Glutamatergic neuron (in vitro differentiated cells): ENCODE measurements at regions not wholly inside any gene's neighbourhood (a gene's known extent, or its start where the extent isn't known, plus 50 kb on each side); places are given as distances from the start of the nearest gene placed in this dataset.
A peak's percentile ranks its signal among the peaks of the same experiment; 100 is the strongest.

ENCODE experiments used
- DNase-seq: peaks from one replicate; pipeline ENCODE4 v3.0.0; 2022
- H3K27ac Mint-ChIP-seq: one replicate; pipeline ENCODE4 v1.8.0; 2020; ENCODE audit warnings: mild to moderate bottlenecking, mixed read lengths, inconsistent platforms; ENCODE audit not compliant: unreplicated experiment
- H3K27me3 Mint-ChIP-seq: one replicate; pipeline ENCODE4 v1.8.0; 2020; ENCODE audit warnings: mild to moderate bottlenecking, moderate library complexity, mixed read lengths, inconsistent platforms; ENCODE audit not compliant: unreplicated experiment
- H3K36me3 Mint-ChIP-seq: one replicate; pipeline ENCODE4 v1.8.0; 2020; ENCODE audit warnings: mild to moderate bottlenecking, mixed read lengths, inconsistent platforms; ENCODE audit not compliant: unreplicated experiment
- H3K4me1 Mint-ChIP-seq: one replicate; pipeline ENCODE4 v1.8.0; 2020; ENCODE audit warnings: mild to moderate bottlenecking, low read depth, mixed read lengths, inconsistent platforms; ENCODE audit not compliant: unreplicated experiment
- H3K4me3 Mint-ChIP-seq: one replicate; pipeline ENCODE4 v1.8.0; 2020; ENCODE audit warnings: mild to moderate bottlenecking, mixed read lengths, inconsistent platforms; ENCODE audit not compliant: unreplicated experiment
- H3K9me3 Mint-ChIP-seq: one replicate; pipeline ENCODE4 v1.8.0; 2020; ENCODE audit warnings: mild to moderate bottlenecking, moderate library complexity, mixed read lengths, inconsistent platforms; ENCODE audit not compliant: unreplicated experiment
- TF ChIP-seq, protein P1 (sequence below): fragments of 200-600 bp; sonication (generic); IDR thresholded peaks from one replicate; pipeline ENCODE4 v1.5.0; 2021; ENCODE audit not compliant: partially characterized antibody, unreplicated experiment

DNA sequence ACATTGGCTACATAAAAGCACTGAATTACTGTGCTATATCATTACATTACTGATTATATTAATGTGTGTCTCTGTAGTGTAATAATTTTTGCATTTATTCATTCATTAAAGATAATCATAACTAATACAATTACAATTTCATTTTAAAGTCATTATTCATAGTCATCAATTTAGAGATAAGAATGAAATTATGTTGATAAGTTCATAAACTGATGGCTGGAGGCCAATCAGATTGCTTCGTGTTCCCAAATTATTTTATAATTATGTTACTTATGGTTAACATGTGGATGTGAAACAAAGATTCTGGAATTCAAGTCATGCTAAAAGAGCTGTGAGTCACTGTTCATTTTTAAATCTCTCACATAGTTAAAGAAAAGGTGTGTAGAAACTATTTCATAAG is 223.4 kb upstream of the HAND2 start:
- H3K27me3 Mint-ChIP-seq, result no peaks in the 10 kb centered on the region
- H3K36me3 Mint-ChIP-seq, result no peaks in the 10 kb centered on the region
- H3K4me1 Mint-ChIP-seq, result no peaks in the 10 kb centered on the region
- TF ChIP-seq, protein P1, sequence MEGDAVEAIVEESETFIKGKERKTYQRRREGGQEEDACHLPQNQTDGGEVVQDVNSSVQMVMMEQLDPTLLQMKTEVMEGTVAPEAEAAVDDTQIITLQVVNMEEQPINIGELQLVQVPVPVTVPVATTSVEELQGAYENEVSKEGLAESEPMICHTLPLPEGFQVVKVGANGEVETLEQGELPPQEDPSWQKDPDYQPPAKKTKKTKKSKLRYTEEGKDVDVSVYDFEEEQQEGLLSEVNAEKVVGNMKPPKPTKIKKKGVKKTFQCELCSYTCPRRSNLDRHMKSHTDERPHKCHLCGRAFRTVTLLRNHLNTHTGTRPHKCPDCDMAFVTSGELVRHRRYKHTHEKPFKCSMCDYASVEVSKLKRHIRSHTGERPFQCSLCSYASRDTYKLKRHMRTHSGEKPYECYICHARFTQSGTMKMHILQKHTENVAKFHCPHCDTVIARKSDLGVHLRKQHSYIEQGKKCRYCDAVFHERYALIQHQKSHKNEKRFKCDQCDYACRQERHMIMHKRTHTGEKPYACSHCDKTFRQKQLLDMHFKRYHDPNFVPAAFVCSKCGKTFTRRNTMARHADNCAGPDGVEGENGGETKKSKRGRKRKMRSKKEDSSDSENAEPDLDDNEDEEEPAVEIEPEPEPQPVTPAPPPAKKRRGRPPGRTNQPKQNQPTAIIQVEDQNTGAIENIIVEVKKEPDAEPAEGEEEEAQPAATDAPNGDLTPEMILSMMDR, result no peak
- H3K9me3 Mint-ChIP-seq, result no peaks in the 10 kb centered on the region
- no peak overlapping the region for H3K4me3 Mint-ChIP-seq
- DNase-seq, result no peak
- H3K27ac Mint-ChIP-seq, result no peak overlapping the region

DNA sequence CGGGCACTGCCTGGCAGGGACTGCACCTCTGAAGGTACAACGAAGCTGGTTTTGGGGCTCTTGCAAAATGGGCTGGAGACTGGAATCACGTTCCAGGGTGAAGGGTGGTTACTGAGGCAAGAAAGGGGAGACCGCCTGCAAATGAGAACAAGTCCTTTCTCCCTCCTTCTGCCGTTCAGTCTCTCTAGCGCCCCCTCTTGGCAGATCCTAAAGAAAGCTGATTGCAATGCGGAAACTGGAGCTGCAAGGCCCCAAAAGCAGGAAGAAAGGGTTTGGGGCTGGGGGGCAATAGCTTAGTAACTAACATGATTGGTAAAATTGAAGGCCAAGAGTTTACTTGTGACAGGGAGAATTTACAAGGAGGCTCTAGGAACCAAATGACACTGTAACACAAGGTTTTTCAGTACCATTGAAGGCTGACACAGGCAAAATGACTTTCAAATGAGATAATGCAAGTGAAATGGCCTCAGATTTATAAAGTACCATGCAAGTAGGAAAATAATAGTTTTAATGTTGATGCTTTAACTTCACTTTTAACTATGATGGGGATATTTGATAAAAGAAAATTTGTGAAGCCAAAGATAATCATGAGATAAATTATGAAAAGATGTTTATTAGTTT is 222.7 kb upstream of the HAND2 start:
- no peaks in the 10 kb centered on the region for H3K27me3 Mint-ChIP-seq
- peak; percentile 62 for DNase-seq
- no peaks in the 10 kb centered on the region for H3K4me1 Mint-ChIP-seq
- H3K9me3 Mint-ChIP-seq, result no peaks in the 10 kb centered on the region
- H3K36me3 Mint-ChIP-seq, result no peaks in the 10 kb centered on the region
- TF ChIP-seq, protein P1, result peak; percentile 81
- H3K4me3 Mint-ChIP-seq, result no peak overlapping the region
- H3K27ac Mint-ChIP-seq, result no peak overlapping the region

DNA sequence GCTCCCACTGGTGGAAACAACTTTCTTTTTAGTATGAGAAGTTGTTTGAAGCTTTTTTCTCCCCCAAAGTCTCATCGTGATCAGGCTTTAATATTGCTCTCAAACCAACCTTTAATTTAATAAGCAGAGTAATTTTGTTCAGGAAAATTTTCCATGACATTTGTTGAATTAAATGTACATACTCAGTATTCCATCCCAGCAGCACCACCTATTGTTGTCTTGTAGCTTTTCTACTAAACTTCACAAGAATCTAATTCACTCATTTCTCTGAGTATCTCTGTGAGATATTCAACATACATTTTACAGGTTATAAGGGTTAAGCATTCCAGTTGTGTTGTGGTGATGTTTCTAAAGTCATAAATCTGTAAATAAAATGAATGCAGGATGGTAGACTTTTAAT is 218.3 kb upstream of the HAND2 start:
- no peaks in the 10 kb centered on the region for H3K27me3 Mint-ChIP-seq
- H3K27ac Mint-ChIP-seq, result no peak overlapping the region
- TF ChIP-seq, protein P1, result no peak
- no peaks in the 10 kb centered on the region for H3K4me1 Mint-ChIP-seq
- H3K36me3 Mint-ChIP-seq, result no peaks in the 10 kb centered on the region
- DNase-seq, result no peak
- no peaks in the 10 kb centered on the region for H3K9me3 Mint-ChIP-seq
- H3K4me3 Mint-ChIP-seq, result no peak overlapping the region

DNA sequence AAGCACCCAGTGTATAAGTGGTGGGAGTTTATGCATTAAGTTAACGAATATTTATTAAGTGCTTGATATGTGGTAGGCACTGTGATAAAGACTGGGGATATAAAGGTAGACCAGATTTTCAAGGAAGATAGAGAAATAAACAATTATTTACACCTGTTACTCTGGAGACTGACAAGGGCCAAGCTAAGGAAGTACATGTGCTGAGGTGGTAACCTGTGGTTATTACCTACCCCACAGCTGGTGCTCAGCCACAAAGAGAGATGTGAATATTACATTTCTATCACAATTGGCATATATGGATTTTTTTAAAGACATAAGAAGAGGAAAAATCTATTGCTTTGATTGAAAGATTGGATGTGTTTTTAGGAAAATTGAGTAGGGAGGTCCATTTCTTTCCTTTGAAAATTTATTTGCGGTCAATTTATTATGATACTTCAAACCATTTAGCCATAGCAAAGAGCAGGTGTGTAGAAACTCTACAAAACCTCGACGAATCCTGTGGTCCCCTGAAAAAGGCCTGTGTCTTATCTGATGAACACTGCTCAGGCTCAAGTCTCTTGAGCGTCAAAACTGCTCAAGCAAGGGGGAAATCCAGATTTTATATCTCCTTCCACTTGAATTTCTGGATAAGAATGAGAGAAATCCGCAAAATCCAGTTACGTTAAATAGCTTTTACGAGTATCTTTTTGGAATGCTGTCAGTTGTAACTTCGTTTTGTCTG is 217.7 kb upstream of the HAND2 start:
- Mint-ChIP-seq H3K4me3 (no peak overlapping the region), H3K36me3 (no peaks in the 10 kb centered on the region), H3K27ac (no peak overlapping the region), H3K27me3 (no peaks in the 10 kb centered on the region), H3K9me3 (no peaks in the 10 kb centered on the region), H3K4me1 (no peaks in the 10 kb centered on the region)
- DNase-seq, result no peak
- TF ChIP-seq, protein P1, result no peak

DNA sequence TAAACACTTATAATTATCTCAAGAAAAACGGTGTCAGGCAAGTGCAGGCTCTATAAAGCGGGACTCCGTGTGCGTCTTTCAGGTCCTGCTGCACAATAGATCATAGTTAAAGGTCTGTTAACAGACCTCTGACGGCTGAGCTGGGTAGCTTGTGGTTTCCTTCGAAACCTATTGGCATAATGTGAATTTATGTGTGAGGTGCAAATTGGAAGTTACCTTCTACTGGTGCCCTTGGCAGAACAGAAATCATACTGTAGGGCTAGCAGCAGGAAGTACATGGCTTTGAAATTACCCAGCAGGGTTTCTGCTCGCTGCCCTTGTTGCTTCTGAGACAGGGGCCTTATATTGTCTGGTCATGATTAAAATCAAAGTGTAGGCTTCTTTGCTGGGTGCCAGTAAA is 216.4 kb upstream of the HAND2 start:
- H3K4me3 Mint-ChIP-seq, result no peak overlapping the region
- H3K27ac Mint-ChIP-seq, result no peak overlapping the region
- no peaks in the 10 kb centered on the region for H3K36me3 Mint-ChIP-seq
- TF ChIP-seq, protein P1, result no peak
- H3K27me3 Mint-ChIP-seq, result no peaks in the 10 kb centered on the region
- H3K9me3 Mint-ChIP-seq, result no peaks in the 10 kb centered on the region
- DNase-seq, result no peak
- no peaks in the 10 kb centered on the region for H3K4me1 Mint-ChIP-seq
